ENCODE measurements at regions not wholly inside any gene's neighbourhood (a gene's known extent, or its start where the extent isn't known, plus 50 kb on each side); places are given as distances from the start of the nearest gene placed in this dataset.

GRCh38 chr10:36675458-36675880 lies 449.9 kb upstream of the ANKRD30A start:
- Histone ChIP-seq H3K9ac (ENCODE audit: control insufficient read depth, insufficient read depth, low read length) (no peak overlapping the region), H3K27me3 (replicated peaks in 1 of 2; ENCODE audit: control insufficient read depth in 2 of 2, insufficient read depth in 2 of 2, low read length in 1 of 2) (no peaks in the 10 kb centered on the region), H2AFZ (ENCODE audit: control insufficient read depth, low read depth, low read length) (no peak overlapping the region), H3K4me1 (ENCODE audit: control insufficient read depth, insufficient read depth, low read length) (no peaks in the 10 kb centered on the region), H3K4me2 (ENCODE audit: control insufficient read depth, insufficient read depth) (no peak overlapping the region), H3K79me2 (ENCODE audit: control insufficient read depth, insufficient read depth, low read length) (no peaks in the 10 kb centered on the region), H3K9me3 (replicated peaks; ENCODE audit: control insufficient read depth, insufficient read depth, low read length) (no peaks in the 10 kb centered on the region), H3K36me3 (ENCODE audit: control insufficient read depth in 2 of 2, insufficient read depth in 2 of 2, low read length in 1 of 2) (no peaks in the 10 kb centered on the region), H3K4me3 (no peak overlapping the region), H4K20me1 (ENCODE audit: control insufficient read depth, insufficient read depth) (no peaks in the 10 kb centered on the region), H3K27ac (ENCODE audit: control insufficient read depth, insufficient read depth) (no peak overlapping the region)
- POLR2A ChIA-PET, result no interaction called here
- CTCF ChIA-PET, result no interaction called here
- RAD21 ChIA-PET (ENCODE audit: unreplicated experiment), result no interaction called here
- SMC1A ChIA-PET (ENCODE audit: uncharacterized antibody, unreplicated experiment), result interaction anchor here (1.1 kb wide), 1 partner anchor 8 kb away, joined by 3 read pairs; no protein-coding TSS in a partner anchor
- intact Hi-C loops (cut with micrococcal nuclease; ENCODE audit: unreplicated experiment), result no loop called here
- 59% methylated on average over 4 of the region's 4 CpGs for WGBS (ENCODE audit: insufficient coverage, insufficient replicate concordance, low lambda C conversion rate, missing lambda C conversion rate)
- no peak for FAIRE-seq
- no TSS peak for BruUV-seq (replicated peaks)
- no peak for DNase-seq (ENCODE audit: low read depth, low spot score)
- in situ Hi-C loops (cut with MboI), result no loop called here
- no peak for TF ChIP-seq ZNF274 (IDR thresholded peaks at IDR 0.05; ENCODE audit: insufficient read depth, insufficient read length)
- TF ChIP-seq EZH2 (IDR thresholded peaks at IDR 0.05; ENCODE audit: borderline replicate concordance, control insufficient read depth, low read depth, low read length), result no peak
- no peak for TF ChIP-seq NR2C1 (IDR thresholded peaks at IDR 0.05)
- TF ChIP-seq SMAD1 (IDR thresholded peaks at IDR 0.05; ENCODE audit: low read depth, partially characterized antibody), result no peak
- ATAC-seq, result no peak

- RAD21 ChIA-PET (ENCODE audit: unreplicated experiment), result no interaction called here
- Histone ChIP-seq H3K9ac (ENCODE audit: control insufficient read depth, insufficient read depth, low read length) (no peak overlapping the region), H3K79me2 (ENCODE audit: control insufficient read depth, insufficient read depth, low read length) (no peaks in the 10 kb centered on the region), H3K4me3 (no peak overlapping the region), H3K9me3 (replicated peaks; ENCODE audit: control insufficient read depth, insufficient read depth, low read length) (no peaks in the 10 kb centered on the region), H3K4me1 (ENCODE audit: control insufficient read depth, insufficient read depth, low read length) (no peaks in the 10 kb centered on the region), H3K27ac (ENCODE audit: control insufficient read depth, insufficient read depth) (no peak overlapping the region), H3K36me3 (ENCODE audit: control insufficient read depth in 2 of 2, insufficient read depth in 2 of 2, low read length in 1 of 2) (no peaks in the 10 kb centered on the region), H3K27me3 (replicated peaks in 1 of 2; ENCODE audit: control insufficient read depth in 2 of 2, insufficient read depth in 2 of 2, low read length in 1 of 2) (no peaks in the 10 kb centered on the region), H3K4me2 (ENCODE audit: control insufficient read depth, insufficient read depth) (no peak overlapping the region), H4K20me1 (ENCODE audit: control insufficient read depth, insufficient read depth) (no peaks in the 10 kb centered on the region), H2AFZ (ENCODE audit: control insufficient read depth, low read depth, low read length) (no peak overlapping the region)
- no peak for DNase-seq (ENCODE audit: low read depth, low spot score)
- POLR2A ChIA-PET, result interaction anchor here (0.6 kb wide), 1 partner anchor 22 kb away, joined by 6 read pairs; no protein-coding TSS in a partner anchor
- FAIRE-seq, result no peak
- ATAC-seq, result no peak
- intact Hi-C loops (cut with micrococcal nuclease; ENCODE audit: unreplicated experiment) (no loop called here), in situ Hi-C loops (cut with MboI) (no loop called here)
- no peak for TF ChIP-seq EGR1 (IDR thresholded peaks at IDR 0.05; ENCODE audit: borderline replicate concordance in 1 of 2, low read depth in 2 of 2, low read length in 2 of 2)
- no peak for TF ChIP-seq HSF1 (IDR thresholded peaks at IDR 0.05; ENCODE audit: low read depth, low read length)
- TF ChIP-seq DPF2 (IDR thresholded peaks at IDR 0.05), result no peak
- TF ChIP-seq SP1 (IDR thresholded peaks at IDR 0.05; ENCODE audit: low read depth, low read length), result no peak
- no peak for TF ChIP-seq IRF3 (IDR thresholded peaks at IDR 0.05)
- SMC1A ChIA-PET (ENCODE audit: uncharacterized antibody, unreplicated experiment), result interaction anchor here (1.0 kb wide), 1 partner anchor 18 kb away, joined by 3 read pairs; no protein-coding TSS in a partner anchor
- CTCF ChIA-PET, result no interaction called here
- WGBS (ENCODE audit: insufficient coverage, insufficient replicate concordance, low lambda C conversion rate, missing lambda C conversion rate), result 9% methylated on average over 8 of the region's 8 CpGs
- no TSS peak for BruUV-seq (replicated peaks)
Observed at GRCh38 chr10:36671607-36672006, 453.8 kb upstream of the ANKRD30A start.
